ENCODE measurements at regions not wholly inside any gene's neighbourhood (a gene's known extent, or its start where the extent isn't known, plus 50 kb on each side); places are given as distances from the start of the nearest gene placed in this dataset.
"Not testable (repeated sequence)": the region's sequence is repeated elsewhere in the genome, so short reads cannot be mapped to it uniquely, and the experiment has no call there.

DNA sequence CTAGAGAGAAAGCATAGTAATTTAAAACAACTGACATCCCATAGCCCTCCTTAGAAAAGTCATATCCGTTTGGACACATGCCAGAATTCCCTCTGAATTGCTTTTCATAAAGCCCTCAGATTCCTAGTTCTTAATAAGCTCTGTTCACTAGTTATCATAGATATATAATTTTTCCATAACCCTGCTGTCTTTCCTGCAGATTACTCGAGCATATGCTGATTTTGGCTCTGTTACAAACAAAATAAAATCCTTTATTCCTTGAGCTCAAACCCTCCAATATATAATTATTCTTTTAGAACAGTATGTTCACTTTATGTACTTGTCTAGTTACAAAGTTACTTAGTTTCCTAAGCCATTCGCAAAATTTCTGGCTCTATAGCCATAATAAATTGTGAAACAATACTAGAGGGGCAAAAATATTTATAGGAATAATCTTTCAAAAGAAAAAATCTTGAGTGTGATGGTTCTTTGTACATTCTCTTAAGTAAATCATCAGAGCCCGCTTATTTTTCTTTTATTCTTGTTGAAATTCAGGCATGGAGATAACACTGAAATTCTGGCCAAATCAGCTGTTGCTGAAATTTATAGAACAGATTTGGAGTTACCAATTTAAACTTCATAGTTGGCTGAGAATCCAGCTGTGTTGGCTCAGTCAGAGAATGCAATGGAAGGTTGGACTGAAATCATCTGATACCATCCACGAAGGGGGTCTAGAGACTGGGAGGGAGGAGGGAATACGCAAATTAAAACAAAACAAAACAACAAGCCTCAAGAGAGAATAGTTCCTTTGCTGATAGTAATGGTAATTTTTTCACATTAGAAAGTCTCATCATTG is 146.1 kb upstream of the TMEM196 start:
- WGBS, 3 donors: 43 to 53% (median 44%) methylated on average over 6 of the region's 6 CpGs
- H3K27ac ChIP-seq (ENCODE audit: low read depth, low read length): no peak overlapping the region

DNA sequence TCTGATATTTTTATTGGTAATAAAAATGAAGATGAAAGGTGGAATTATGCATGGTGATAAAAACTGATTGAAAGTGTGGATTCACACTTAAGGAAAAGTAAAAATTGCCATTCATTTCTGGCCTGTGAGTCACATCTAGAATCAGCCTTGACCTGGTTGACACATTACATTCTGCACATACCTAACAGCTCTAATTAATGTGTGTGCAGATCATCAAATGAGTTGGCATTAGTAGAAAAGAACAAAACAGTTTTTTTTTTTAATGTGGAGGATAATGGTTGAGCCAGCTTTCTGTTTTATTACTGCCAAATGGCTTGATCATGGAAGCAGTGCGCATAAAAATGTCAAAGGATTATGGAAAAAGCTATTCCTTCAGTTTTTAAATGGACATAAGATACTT is 142.6 kb upstream of the TMEM196 start:
- H3K27ac ChIP-seq (ENCODE audit: low read depth, low read length): no peak overlapping the region
- WGBS, 3 donors: 79 to 97% (median 91%) methylated on average over 1 of the region's 1 CpG

DNA sequence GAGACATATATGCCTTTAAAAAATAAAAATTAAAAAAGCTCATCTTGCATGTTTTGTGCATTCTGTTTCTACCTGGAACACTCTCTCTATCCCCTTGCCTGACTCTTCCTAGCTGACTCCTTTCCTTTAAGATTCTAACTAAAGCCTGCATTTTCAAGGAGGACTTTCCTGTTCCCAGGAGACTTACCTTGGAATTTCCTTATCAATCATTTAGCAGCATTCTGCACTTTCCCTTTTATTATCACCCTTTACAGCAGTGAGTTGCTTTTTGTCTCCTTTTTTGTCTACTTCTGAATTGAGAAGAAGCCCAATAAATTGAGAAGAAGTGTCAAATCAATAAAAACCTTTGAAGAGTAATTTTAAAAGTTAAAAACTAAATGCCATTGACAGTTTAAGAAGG is 142.2 kb upstream of the TMEM196 start:
- no peak overlapping the region for H3K27ac ChIP-seq (ENCODE audit: low read depth, low read length)

DNA sequence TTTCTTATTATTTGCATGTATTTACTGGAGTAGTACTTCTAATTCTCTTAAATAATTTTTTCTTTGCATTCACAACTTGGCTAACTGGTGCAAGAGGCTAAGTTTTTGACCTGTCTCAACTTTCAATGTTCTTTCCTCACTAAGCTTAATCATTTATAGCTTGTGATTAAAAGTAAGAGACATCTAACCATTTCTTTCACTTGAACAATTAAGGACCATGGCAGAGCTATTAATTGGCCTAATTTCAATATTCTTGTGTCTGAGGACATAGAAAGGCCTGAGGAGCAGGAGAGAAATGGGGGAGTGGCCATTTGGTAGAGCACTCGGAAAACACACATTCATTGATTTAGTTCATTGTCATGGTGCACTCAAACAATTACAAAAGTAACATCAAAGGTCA is 141.4 kb upstream of the TMEM196 start:
- WGBS, 3 donors: 89 to 96% (median 93%) methylated on average over 1 of the region's 1 CpG
- no peak overlapping the region for H3K27ac ChIP-seq (ENCODE audit: low read depth, low read length)

DNA sequence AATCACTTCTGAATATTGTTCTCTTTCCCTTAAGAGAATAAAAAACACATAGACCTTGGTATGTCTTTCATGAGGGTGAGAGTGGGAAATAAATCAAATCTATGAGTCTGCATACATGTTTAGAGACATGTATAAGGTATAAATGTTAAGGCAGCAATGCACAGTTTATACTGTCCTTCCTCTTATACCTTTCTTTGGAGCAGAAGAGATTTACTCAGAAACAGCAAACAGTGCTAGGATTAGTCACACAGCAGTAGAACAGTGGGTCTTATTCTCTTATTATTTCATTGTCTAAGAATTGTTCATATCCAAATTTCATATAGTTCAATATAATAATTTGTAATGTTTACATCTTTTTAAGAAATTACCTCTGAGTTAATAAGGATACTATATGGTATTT is 126.7 kb upstream of the TMEM196 start:
- no peak overlapping the region for H3K27ac ChIP-seq (ENCODE audit: low read depth, low read length)

DNA sequence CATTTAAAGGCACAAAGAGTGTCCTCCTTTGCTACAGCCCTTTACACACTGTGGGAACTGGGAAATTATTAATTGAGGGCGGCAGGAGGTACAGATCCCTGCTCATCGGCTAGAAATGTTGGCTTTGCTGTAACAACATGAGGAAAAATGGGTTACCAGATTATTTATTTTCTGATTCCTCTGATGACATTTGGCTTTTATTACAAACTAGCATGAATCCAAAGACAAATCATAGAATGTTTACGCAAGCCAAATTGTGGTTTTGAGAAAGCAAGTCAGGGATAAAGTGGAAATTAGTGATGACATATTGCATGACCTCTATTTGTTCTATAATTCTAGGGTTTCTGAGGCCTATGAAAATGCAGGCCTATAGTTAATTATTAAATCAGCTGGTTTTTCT is 126.1 kb upstream of the TMEM196 start:
- 51 to 67% (median 65%) methylated on average over 3 of the region's 3 CpGs for WGBS, 3 donors

DNA sequence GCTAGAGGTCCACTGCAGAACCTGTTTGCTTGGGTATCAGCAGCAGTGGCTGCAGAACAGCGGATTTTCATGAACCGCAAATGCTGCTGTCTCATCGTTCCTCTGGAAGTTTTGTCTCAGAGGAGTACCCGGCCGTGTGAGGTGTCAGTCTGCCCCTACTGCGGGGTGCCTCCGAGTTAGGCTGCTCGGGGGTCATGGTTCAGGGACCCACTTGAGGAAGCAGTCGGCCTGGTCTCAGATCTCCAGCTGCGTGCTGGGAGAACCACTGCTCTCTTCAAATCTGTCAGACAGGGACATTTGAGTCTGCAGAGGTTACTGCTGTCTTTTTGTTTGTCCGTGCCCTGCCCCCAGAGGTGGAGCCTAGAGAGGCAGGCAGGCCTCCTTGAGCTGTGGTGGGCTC is 109.5 kb upstream of the TMEM196 start:
- WGBS, 3 donors: 93 to 97% (median 93%) methylated on average over 11 of the region's 11 CpGs
- H3K27ac ChIP-seq (ENCODE audit: low read depth, low read length): not testable (repeated sequence)

More for the DNA sequence above, 126.1 kb upstream of the TMEM196 start:
- no peak overlapping the region for H3K27ac ChIP-seq (ENCODE audit: low read depth, low read length)

DNA sequence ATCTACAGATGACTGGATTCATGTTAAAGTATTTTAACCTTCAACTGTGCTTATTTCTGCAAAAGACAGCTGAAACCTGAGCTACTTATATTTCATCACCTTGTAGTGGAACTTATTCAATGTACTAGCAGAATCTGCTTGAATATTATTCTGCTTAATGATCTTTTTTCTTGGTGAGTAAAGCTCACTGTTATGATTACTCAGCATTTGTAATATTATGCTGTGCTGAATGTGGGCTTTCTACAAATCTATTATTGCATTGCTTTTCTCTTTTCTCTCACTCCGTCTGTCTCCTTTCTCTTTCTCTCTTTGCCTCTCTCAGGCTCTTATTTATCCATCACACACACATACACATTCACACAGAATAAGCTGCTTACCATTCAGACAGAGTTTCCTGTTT is 98.7 kb upstream of the TMEM196 start:
- WGBS, 3 donors: 73 to 96% (median 78%) methylated on average over 1 of the region's 1 CpG
- no peak overlapping the region for H3K27ac ChIP-seq (ENCODE audit: low read depth, low read length)

DNA sequence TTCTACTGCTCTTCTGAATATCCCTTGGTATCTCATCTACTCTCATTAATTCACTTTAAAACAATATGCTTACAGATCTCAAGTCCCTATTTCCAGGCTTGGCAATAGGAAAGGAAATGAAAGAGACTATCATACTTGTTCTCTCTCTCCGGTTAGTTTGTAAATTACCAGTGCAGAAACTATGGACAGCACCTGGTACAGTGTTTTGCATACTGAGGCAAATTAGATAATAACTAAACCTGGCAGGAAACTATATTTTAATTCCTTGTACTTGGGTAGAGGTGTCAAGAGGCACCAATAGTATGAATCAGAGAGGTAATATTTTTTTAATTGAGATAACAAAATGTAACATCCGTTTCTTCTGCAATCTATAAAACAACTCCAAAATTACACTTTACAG is 97.7 kb upstream of the TMEM196 start:
- 91 to 92% (median 91%) methylated on average over 2 of the region's 2 CpGs for WGBS, 3 donors
- no peak overlapping the region for H3K27ac ChIP-seq (ENCODE audit: low read depth, low read length)

DNA sequence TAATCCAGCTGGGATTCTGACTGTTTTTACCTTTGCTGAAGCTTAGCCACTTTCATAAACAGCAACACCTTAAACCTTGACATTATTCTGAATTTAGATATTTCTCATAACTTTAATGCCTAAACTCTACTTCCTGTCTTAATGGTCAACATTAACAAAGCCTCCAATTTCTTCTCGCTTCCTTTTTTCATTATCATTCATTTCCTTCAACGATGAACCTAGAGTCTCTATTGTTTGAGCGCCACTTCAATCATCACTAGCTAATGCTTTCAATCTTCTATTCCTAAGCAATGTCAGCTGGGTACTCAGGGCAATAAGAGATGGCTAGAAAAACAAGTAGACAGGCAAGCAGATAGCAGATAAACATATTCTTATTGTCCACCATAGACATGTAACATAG is 96.6 kb upstream of the TMEM196 start:
- WGBS, 3 donors: 84 to 93% (median 89%) methylated on average over 3 of the region's 3 CpGs

DNA sequence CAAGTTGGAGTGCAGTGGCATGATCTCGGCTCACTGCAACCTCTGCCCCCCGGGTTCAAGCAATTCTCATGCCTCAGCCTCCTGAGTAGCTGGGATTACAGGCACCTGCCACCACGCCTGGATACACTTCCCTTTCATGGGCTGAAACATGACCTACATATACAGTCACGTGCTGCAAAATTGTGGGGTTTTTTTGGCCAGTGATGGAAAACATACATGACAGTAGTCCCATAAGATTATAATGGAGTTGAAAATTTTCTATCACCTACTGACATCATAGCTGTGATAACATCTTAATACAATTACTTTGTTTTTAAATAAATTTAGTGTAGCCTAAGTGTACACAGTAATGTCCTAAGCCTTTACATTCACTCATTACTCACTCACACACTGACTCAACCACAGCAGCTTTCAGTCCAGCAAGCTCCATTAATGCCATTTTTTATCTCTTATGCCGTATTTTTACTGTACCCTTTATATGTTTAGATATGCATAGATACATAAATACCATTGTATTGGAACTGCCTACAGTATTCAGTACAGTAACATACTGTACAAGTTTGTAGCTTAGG is 79.9 kb upstream of the TMEM196 start:
- 72 to 88% (median 74%) methylated on average over 5 of the region's 5 CpGs for WGBS, 3 donors
- H3K27ac ChIP-seq (ENCODE audit: low read depth, low read length): no peak overlapping the region

More for the DNA sequence above, 96.6 kb upstream of the TMEM196 start:
- no peak overlapping the region for H3K27ac ChIP-seq (ENCODE audit: low read depth, low read length)

DNA sequence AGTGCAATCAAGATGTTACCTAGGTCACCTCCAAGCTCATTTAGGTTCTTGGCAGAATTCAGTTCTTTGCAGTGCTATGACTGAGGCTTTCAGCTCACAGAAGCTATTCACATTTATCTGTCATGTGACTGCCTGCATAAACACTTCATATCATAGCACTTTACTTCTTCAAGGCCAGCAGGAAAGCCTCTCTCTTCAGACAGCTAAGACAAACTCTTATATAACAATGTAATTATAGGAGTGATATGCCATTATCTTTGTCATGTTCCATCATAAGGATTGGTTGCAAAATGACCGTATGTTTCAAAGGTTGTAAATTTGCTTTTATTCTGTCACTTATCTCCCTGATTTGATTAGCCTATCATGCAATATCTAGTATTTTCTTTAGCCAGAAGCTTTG is 78.8 kb upstream of the TMEM196 start:
- H3K27ac ChIP-seq (ENCODE audit: low read depth, low read length): no peak overlapping the region
- 27 to 79% (median 64%) methylated on average over 1 of the region's 1 CpG for WGBS, 3 donors

DNA sequence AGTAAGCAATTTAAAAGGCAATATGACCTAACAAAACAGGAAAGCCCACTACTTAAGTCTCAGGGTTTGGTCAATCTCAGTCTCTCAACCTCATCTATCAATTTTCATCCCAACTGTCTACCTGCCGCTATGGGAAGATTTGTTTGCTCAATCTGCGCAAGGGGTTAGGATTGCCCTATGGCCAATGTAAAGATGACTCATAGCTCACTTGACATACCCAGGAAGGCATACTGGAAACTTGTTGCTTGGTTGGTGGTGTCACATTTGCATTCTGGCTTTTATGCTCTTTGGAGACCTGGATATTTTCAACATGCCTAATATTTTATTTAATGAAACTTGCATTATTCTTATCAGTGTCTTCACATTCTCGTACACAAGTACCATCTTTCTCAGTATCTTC is 78.1 kb upstream of the TMEM196 start:
- WGBS, 3 donors: 83 to 90% (median 89%) methylated on average over 3 of the region's 3 CpGs
- no peak overlapping the region for H3K27ac ChIP-seq (ENCODE audit: low read depth, low read length)

DNA sequence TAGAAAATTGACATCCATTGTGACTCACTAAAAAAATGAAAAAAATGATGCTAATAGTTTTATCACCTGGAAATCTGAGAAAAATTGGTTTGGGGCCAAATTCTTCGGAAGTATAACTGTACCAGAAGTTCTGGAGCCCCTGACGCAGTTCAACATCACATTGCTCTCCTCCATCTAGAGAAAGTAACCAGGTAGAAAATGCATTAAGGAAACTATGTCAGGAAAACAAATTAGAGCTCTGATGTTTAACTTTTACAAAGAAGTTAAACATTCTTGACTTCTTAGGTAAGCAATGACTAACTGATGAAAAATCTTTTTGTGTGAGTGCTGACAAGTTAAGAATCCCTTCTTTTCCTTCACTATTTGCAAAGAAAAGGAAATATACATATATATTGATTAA is 61.1 kb upstream of the TMEM196 start:
- 63 to 76% (median 75%) methylated on average over 2 of the region's 2 CpGs for WGBS, 3 donors
- no peak overlapping the region for H3K27ac ChIP-seq (ENCODE audit: low read depth, low read length)

DNA sequence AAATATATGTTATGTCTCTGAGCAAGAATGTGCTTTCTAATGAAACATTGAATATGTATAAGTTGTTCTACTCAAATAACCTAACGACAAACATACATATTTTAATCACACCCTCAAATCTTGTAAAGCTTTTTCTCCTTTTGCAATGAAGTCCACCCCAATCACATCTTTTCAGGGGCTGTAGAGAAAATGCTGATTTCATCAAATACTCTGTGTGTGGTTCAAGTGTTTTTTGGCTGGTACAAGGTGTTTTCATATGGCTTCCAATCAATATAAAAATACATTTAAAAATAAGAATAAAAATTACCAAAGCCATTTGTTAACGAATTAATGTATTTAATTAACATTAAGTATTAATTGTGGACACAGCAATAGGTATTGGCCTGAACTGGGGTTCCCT is 57.2 kb upstream of the TMEM196 start:
- WGBS, 3 donors: 58 to 78% (median 71%) methylated on average over 2 of the region's 2 CpGs
- H3K27ac ChIP-seq (ENCODE audit: low read depth, low read length): no peak overlapping the region

Measured in adipose tissue (tissue), 3 donors.